ENCODE measurements at regions not wholly inside any gene's neighbourhood (a gene's known extent, or its start where the extent isn't known, plus 50 kb on each side); places are given as distances from the start of the nearest gene placed in this dataset.

DNA sequence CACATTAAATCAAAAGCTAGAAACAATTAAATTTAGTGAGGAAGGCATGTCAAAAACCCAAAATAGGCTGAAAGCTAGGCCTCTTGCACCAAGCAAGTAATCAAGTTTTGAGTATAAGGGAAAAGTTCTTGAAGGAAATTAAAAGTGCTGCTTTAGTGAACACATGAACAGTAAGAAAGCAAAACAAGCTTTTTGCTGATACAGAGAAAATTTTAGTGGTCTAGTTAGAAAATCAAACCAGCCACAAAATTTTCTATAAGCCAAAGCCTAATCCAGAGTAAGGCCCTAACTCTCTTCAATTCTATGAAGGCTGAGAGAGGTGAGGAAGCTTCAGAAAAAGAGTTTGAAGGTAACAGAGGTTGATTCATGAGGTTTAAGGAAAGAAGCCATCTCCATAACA lies 116.2 kb downstream of the CYB561 start:
- TF ChIP-seq RAD21 (IDR thresholded peaks at IDR 0.05; ENCODE audit: low read length) (no peak), EP300 (IDR thresholded peaks at IDR 0.05; ENCODE audit: borderline replicate concordance in 1 of 2, low read depth in 1 of 2, low read length in 1 of 2) (no peak), SIN3A (IDR thresholded peaks at IDR 0.05; ENCODE audit: borderline replicate concordance, low read depth, low read length) (no peak), POLR2AphosphoS5 (IDR thresholded peaks at IDR 0.05; ENCODE audit: low read depth, low read length) (no peak), CHD2 (IDR thresholded peaks at IDR 0.05; ENCODE audit: low read length, partially characterized antibody) (no peak), TEAD4 (IDR thresholded peaks at IDR 0.05; ENCODE audit: borderline replicate concordance, insufficient read depth) (no peak), SMC3 (IDR thresholded peaks at IDR 0.05; ENCODE audit: low read depth, low read length) (no peak), JUND (IDR thresholded peaks at IDR 0.05) (no peak), RFX5 (IDR thresholded peaks at IDR 0.05; ENCODE audit: low read length) (no peak), RCOR1 (IDR thresholded peaks at IDR 0.05; ENCODE audit: low read length) (no peak)
- TF ChIP-seq, protein P1, sequence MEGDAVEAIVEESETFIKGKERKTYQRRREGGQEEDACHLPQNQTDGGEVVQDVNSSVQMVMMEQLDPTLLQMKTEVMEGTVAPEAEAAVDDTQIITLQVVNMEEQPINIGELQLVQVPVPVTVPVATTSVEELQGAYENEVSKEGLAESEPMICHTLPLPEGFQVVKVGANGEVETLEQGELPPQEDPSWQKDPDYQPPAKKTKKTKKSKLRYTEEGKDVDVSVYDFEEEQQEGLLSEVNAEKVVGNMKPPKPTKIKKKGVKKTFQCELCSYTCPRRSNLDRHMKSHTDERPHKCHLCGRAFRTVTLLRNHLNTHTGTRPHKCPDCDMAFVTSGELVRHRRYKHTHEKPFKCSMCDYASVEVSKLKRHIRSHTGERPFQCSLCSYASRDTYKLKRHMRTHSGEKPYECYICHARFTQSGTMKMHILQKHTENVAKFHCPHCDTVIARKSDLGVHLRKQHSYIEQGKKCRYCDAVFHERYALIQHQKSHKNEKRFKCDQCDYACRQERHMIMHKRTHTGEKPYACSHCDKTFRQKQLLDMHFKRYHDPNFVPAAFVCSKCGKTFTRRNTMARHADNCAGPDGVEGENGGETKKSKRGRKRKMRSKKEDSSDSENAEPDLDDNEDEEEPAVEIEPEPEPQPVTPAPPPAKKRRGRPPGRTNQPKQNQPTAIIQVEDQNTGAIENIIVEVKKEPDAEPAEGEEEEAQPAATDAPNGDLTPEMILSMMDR (IDR thresholded peaks at IDR 0.05) = no peak
- TF ChIP-seq, protein P2, sequence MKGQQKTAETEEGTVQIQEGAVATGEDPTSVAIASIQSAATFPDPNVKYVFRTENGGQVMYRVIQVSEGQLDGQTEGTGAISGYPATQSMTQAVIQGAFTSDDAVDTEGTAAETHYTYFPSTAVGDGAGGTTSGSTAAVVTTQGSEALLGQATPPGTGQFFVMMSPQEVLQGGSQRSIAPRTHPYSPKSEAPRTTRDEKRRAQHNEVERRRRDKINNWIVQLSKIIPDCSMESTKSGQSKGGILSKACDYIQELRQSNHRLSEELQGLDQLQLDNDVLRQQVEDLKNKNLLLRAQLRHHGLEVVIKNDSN (IDR thresholded peaks at IDR 0.05; ENCODE audit: borderline replicate concordance, low read depth) = no peak
- TF ChIP-seq, protein P3, sequence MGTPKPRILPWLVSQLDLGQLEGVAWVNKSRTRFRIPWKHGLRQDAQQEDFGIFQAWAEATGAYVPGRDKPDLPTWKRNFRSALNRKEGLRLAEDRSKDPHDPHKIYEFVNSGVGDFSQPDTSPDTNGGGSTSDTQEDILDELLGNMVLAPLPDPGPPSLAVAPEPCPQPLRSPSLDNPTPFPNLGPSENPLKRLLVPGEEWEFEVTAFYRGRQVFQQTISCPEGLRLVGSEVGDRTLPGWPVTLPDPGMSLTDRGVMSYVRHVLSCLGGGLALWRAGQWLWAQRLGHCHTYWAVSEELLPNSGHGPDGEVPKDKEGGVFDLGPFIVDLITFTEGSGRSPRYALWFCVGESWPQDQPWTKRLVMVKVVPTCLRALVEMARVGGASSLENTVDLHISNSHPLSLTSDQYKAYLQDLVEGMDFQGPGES (IDR thresholded peaks at IDR 0.05; ENCODE audit: low read depth, low read length) = no peak
- TF ChIP-seq, protein P4, sequence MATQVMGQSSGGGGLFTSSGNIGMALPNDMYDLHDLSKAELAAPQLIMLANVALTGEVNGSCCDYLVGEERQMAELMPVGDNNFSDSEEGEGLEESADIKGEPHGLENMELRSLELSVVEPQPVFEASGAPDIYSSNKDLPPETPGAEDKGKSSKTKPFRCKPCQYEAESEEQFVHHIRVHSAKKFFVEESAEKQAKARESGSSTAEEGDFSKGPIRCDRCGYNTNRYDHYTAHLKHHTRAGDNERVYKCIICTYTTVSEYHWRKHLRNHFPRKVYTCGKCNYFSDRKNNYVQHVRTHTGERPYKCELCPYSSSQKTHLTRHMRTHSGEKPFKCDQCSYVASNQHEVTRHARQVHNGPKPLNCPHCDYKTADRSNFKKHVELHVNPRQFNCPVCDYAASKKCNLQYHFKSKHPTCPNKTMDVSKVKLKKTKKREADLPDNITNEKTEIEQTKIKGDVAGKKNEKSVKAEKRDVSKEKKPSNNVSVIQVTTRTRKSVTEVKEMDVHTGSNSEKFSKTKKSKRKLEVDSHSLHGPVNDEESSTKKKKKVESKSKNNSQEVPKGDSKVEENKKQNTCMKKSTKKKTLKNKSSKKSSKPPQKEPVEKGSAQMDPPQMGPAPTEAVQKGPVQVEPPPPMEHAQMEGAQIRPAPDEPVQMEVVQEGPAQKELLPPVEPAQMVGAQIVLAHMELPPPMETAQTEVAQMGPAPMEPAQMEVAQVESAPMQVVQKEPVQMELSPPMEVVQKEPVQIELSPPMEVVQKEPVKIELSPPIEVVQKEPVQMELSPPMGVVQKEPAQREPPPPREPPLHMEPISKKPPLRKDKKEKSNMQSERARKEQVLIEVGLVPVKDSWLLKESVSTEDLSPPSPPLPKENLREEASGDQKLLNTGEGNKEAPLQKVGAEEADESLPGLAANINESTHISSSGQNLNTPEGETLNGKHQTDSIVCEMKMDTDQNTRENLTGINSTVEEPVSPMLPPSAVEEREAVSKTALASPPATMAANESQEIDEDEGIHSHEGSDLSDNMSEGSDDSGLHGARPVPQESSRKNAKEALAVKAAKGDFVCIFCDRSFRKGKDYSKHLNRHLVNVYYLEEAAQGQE (IDR thresholded peaks at IDR 0.05; ENCODE audit: low read depth, low read length) = no peak
